Breast epithelium (tissue), 3 donors: ENCODE measurements at regions not wholly inside any gene's neighbourhood (a gene's known extent, or its start where the extent isn't known, plus 50 kb on each side); places are given as distances from the start of the nearest gene placed in this dataset.

ENCODE experiments used
- POLR2AphosphoS5 ChIP-seq, 3 donors: sonication (generic); formaldehyde crosslinking; IDR thresholded peaks; one replicate each; pipeline ENCODE4 v1.6.1; 2017; ENCODE audit warnings: antibody characterized with exemption in 3 of 3
- TF ChIP-seq, protein P1 (sequence below), 3 donors: fragments of 450-650 bp; IDR thresholded peaks; one replicate each; pipeline ENCODE4 v1.5.1; 2016 to 2017; ENCODE audit warnings: antibody characterized with exemption in 3 of 3, mild to moderate bottlenecking in 3 of 3, moderate library complexity in 3 of 3

DNA sequence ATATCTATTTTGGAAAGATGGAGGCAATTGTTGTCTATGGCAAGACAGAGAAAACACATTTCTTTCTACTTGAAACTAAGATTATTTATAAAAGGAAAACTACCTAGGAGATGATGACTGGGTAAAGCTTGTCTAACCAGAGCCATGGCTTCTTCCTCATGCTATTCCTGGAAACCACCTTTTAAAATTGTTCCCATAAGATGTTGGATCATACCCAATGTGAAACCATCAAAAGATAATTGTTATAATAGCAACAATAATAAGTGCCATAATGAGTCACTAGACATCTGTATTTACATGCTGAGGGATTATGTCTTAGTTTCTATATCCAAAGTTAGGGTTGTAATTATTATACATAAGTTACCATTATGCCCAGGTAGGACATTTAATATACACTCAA lies 428.4 kb downstream of the KCNJ2 start:
- no peak for TF ChIP-seq POLR2AphosphoS5 (IDR thresholded peaks at IDR 0.05)
- TF ChIP-seq, protein P1, sequence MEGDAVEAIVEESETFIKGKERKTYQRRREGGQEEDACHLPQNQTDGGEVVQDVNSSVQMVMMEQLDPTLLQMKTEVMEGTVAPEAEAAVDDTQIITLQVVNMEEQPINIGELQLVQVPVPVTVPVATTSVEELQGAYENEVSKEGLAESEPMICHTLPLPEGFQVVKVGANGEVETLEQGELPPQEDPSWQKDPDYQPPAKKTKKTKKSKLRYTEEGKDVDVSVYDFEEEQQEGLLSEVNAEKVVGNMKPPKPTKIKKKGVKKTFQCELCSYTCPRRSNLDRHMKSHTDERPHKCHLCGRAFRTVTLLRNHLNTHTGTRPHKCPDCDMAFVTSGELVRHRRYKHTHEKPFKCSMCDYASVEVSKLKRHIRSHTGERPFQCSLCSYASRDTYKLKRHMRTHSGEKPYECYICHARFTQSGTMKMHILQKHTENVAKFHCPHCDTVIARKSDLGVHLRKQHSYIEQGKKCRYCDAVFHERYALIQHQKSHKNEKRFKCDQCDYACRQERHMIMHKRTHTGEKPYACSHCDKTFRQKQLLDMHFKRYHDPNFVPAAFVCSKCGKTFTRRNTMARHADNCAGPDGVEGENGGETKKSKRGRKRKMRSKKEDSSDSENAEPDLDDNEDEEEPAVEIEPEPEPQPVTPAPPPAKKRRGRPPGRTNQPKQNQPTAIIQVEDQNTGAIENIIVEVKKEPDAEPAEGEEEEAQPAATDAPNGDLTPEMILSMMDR (IDR thresholded peaks at IDR 0.05): no peak
